OCI-LY7 (cell line): ENCODE measurements at regions not wholly inside any gene's neighbourhood (a gene's known extent, or its start where the extent isn't known, plus 50 kb on each side); places are given as distances from the start of the nearest gene placed in this dataset.

ENCODE experiments used
- BruUV-seq: library from RNA; stranded (reverse); fragments of 400-500 nt; replicated peaks from 2 replicates; lab custom pipeline; 2021; lab: Mats Ljungman, UMichigan
- CTCF ChIA-PET: fragments of 300-600 bp; sonication (Branson Sonifier 250); formaldehyde crosslinking; loops from one replicate; lab custom pipeline; 2022; ENCODE audit warnings: antibody characterized with exemption; ENCODE audit not compliant: unreplicated experiment; lab: Charles Lee
- POLR2A ChIA-PET: fragments of 300-600 bp; sonication (Branson Sonifier 250); formaldehyde crosslinking; loops from one replicate; lab custom pipeline; 2022; ENCODE audit warnings: antibody characterized with exemption; lab: Charles Lee
- DNase-seq: peaks from one replicate; pipeline ENCODE4 v3.0.0-alpha.2; 2015; ENCODE audit warnings: low spot score
- H2AFZ ChIP-seq: fragments of 200-600 bp; sonication (generic), shearing (Covaris generic); 2 replicates; pipeline ENCODE4 v1.6.1; 2014; ENCODE audit warnings: mild to moderate bottlenecking, antibody characterized with exemption, low read length, moderate library complexity
- H3K27ac ChIP-seq: fragments of 200-600 bp; sonication (generic); 2 replicates; pipeline ENCODE4 v1.5.1; 2014; ENCODE audit warnings: mixed run types, low read depth, mild to moderate bottlenecking, moderate library complexity, low read length, inconsistent platforms; ENCODE audit not compliant: poor library complexity, severe bottlenecking
- H3K36me3 ChIP-seq: fragments of 200-600 bp; sonication (generic); 2 replicates; pipeline ENCODE4 v1.6.1; 2014; ENCODE audit warnings: mild to moderate bottlenecking, antibody characterized with exemption, low read length, moderate library complexity, mixed read lengths; ENCODE audit not compliant: insufficient read depth
- H3K4me1 ChIP-seq: fragments of 200-600 bp; sonication (generic); 2 replicates; pipeline ENCODE4 v1.5.1; 2014; ENCODE audit warnings: mild to moderate bottlenecking, low read length; ENCODE audit not compliant: insufficient read depth, poor library complexity, severe bottlenecking
- H3K4me2 ChIP-seq: fragments of 200-600 bp; sonication (generic); 2 replicates; pipeline ENCODE4 v1.6.1; 2014; ENCODE audit warnings: mild to moderate bottlenecking, low read length
- H3K4me3 ChIP-seq: fragments of 200-600 bp; sonication (generic); 2 replicates; pipeline ENCODE4 v1.5.1; 2014; ENCODE audit warnings: mild to moderate bottlenecking, low read depth, low read length; ENCODE audit not compliant: poor library complexity, severe bottlenecking
- H3K79me2 ChIP-seq: fragments of 200-600 bp; sonication (generic); 2 replicates; pipeline ENCODE4 v1.6.1; 2016; ENCODE audit warnings: low read depth, mild to moderate bottlenecking, low read length, moderate library complexity, mixed read lengths; ENCODE audit not compliant: insufficient read depth
- H3K9me2 ChIP-seq: fragments of 200-600 bp; sonication (generic); 2 replicates; pipeline ENCODE4 v1.6.1; 2016; ENCODE audit warnings: mild to moderate bottlenecking, low read length, mixed read lengths; ENCODE audit not compliant: insufficient read depth
- H3K9me3 ChIP-seq: fragments of 200-600 bp; sonication (generic); 2 replicates; pipeline ENCODE4 v1.6.1; 2014; ENCODE audit warnings: mild to moderate bottlenecking, mixed run types, low read length, mixed read lengths
- H4K20me1 ChIP-seq: fragments of 200-600 bp; sonication (generic); 2 replicates; pipeline ENCODE4 v1.6.1; 2014; ENCODE audit warnings: mild to moderate bottlenecking, antibody characterized with exemption, low read length, moderate library complexity, mixed read lengths; ENCODE audit not compliant: insufficient read depth
- EZH2phosphoT487 ChIP-seq: fragments of 200-600 bp; sonication (generic); IDR thresholded peaks from 2 replicates; pipeline ENCODE4 v1.6.1; 2018; ENCODE audit warnings: low read depth, borderline replicate concordance, mild to moderate bottlenecking, mixed run types, antibody characterized with exemption, low read length, moderate library complexity, mixed read lengths
- intact Hi-C: fragments of 100-400 bp; cut with micrococcal nuclease; formaldehyde crosslinking; loops from one replicate; pipeline ENCODE4 v1.10.0; 2022; ENCODE audit not compliant: unreplicated experiment
- TF ChIP-seq, protein P1 (sequence below): fragments of 200-600 bp; sonication (generic); conservative IDR thresholded peaks from 2 replicates; pipeline ENCODE4 v1.5.1; 2014; ENCODE audit warnings: mild to moderate bottlenecking, antibody characterized with exemption, low read length, moderate library complexity, mixed read lengths

DNA sequence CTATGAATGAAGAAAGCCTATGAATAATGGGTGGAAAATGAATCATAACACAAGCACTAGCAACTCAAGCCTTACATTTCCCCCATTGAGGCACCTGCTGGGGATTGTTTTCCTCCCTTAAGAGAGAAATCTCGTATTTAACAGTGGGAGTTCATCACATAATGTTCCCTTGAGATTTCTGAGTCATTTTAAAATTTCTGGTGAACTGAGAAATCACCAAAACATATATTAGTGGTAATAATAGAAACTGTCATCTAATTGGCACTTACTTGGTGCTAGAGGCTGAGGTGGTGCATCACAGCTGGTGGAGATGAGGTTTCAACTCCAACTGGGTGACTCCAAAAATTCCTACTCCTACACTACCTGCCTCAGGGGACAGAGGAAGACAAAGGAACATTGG is 561.3 kb upstream of the LCORL start:
- TF ChIP-seq EZH2phosphoT487: no peak
- TF ChIP-seq, protein P1, sequence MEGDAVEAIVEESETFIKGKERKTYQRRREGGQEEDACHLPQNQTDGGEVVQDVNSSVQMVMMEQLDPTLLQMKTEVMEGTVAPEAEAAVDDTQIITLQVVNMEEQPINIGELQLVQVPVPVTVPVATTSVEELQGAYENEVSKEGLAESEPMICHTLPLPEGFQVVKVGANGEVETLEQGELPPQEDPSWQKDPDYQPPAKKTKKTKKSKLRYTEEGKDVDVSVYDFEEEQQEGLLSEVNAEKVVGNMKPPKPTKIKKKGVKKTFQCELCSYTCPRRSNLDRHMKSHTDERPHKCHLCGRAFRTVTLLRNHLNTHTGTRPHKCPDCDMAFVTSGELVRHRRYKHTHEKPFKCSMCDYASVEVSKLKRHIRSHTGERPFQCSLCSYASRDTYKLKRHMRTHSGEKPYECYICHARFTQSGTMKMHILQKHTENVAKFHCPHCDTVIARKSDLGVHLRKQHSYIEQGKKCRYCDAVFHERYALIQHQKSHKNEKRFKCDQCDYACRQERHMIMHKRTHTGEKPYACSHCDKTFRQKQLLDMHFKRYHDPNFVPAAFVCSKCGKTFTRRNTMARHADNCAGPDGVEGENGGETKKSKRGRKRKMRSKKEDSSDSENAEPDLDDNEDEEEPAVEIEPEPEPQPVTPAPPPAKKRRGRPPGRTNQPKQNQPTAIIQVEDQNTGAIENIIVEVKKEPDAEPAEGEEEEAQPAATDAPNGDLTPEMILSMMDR: no peak
- Histone ChIP-seq H3K9me3 (no peaks in the 10 kb centered on the region), H3K4me2 (no peak overlapping the region), H4K20me1 (no peaks in the 10 kb centered on the region), H3K36me3 (no peaks in the 10 kb centered on the region), H3K79me2 (no peaks in the 10 kb centered on the region), H3K4me1 (no peaks in the 10 kb centered on the region), H3K9me2 (no peaks in the 10 kb centered on the region), H3K4me3 (no peak overlapping the region), H3K27ac (no peak overlapping the region), H2AFZ (no peak overlapping the region)
- ChIA-PET POLR2A (no interaction called here), CTCF (no interaction called here)
- DNase-seq: no peak
- intact Hi-C loops: no loop called here
- no TSS peak for BruUV-seq

DNA sequence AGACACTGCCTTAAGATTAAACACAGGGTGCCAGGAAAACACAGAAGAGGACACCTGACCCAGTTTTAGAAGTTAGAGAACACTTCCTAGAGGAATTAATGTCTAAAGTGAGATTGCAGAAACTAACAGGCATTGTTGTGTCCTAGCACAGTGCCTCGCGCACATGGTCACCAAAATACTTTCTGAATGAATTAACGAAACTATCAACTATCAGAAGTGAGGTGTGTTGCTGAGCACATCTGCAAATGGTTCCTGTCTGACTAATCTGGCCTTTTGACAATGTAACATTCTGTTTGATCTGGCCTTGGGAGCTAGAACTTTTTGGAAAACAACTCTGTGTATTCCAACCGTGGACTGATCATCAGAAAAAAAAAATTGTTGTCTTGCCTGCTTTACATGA is 556.8 kb upstream of the LCORL start:
- BruUV-seq: no TSS peak
- Histone ChIP-seq H4K20me1 (no peaks in the 10 kb centered on the region), H3K9me3 (no peaks in the 10 kb centered on the region), H3K27ac (no peak overlapping the region), H3K9me2 (no peaks in the 10 kb centered on the region), H3K79me2 (no peaks in the 10 kb centered on the region), H3K4me3 (no peak overlapping the region), H3K4me1 (no peaks in the 10 kb centered on the region), H3K36me3 (no peaks in the 10 kb centered on the region), H3K4me2 (no peak overlapping the region), H2AFZ (no peak overlapping the region)
- ChIA-PET CTCF (no interaction called here), POLR2A (interaction anchor here (1.0 kb wide), 1 partner anchor 16 kb away, joined by 3 read pairs; no protein-coding TSS in a partner anchor)
- intact Hi-C loops: no loop called here
- DNase-seq: no peak
- no peak for TF ChIP-seq EZH2phosphoT487
- TF ChIP-seq, protein P1: no peak

- H3K36me3 ChIP-seq: no peaks in the 10 kb centered on the region
- no peaks in the 10 kb centered on the region for H3K4me1 ChIP-seq
- ChIA-PET POLR2A (interaction anchor here (0.5 kb wide), 1 partner anchor 91 kb away, joined by 4 read pairs; no protein-coding TSS in a partner anchor), CTCF (no interaction called here)
- no peak overlapping the region for H3K27ac ChIP-seq
- H3K79me2 ChIP-seq: no peaks in the 10 kb centered on the region
- intact Hi-C loops: no loop called here
- no peak overlapping the region for H3K4me3 ChIP-seq
- no peaks in the 10 kb centered on the region for H3K9me3 ChIP-seq
- DNase-seq: no peak
- H3K9me2 ChIP-seq: no peaks in the 10 kb centered on the region
- H4K20me1 ChIP-seq: no peaks in the 10 kb centered on the region
- H2AFZ ChIP-seq: no peak overlapping the region
- TF ChIP-seq, protein P1: no peak
- BruUV-seq: no TSS peak
- H3K4me2 ChIP-seq: no peak overlapping the region
Observed at GRCh38 chr4:18572481-18572880, 550.9 kb upstream of the LCORL start.
